ENCODE measurements at regions not wholly inside any gene's neighbourhood (a gene's known extent, or its start where the extent isn't known, plus 50 kb on each side); places are given as distances from the start of the nearest gene placed in this dataset.

DNA sequence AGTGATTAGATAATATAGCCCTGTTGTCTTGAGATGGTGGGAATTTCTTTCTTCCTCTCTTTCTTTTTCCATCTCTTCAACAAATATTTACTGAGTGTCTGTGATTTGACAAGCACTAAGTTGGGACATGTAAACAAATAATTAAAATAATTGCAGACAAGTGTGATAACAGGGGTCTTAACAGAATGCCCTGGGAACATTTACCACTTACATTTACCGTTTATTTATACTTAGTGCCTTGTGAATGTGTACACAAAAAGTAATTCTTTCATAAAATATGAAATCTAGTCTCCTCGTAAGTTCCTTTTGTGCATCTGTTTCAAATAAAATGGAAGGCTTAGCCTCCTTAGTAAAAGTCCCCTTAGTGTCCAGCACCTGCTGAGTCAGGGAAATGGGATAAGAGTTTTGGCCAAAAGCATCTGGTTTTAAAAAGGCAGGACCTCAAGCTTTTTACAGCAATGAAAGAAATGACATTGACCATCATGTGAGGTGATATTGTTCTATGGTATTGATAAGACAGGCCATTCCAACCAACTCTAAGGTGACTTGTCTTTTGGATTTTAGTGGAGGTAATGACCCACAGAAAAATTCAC lies 188.2 kb downstream of the HS3ST3B1 start:
- H3K4me1 Mint-ChIP-seq (ENCODE audit: low read depth, unreplicated experiment): peaks cover 2% of the 10 kb centered on the region
- TF ChIP-seq, protein P1, sequence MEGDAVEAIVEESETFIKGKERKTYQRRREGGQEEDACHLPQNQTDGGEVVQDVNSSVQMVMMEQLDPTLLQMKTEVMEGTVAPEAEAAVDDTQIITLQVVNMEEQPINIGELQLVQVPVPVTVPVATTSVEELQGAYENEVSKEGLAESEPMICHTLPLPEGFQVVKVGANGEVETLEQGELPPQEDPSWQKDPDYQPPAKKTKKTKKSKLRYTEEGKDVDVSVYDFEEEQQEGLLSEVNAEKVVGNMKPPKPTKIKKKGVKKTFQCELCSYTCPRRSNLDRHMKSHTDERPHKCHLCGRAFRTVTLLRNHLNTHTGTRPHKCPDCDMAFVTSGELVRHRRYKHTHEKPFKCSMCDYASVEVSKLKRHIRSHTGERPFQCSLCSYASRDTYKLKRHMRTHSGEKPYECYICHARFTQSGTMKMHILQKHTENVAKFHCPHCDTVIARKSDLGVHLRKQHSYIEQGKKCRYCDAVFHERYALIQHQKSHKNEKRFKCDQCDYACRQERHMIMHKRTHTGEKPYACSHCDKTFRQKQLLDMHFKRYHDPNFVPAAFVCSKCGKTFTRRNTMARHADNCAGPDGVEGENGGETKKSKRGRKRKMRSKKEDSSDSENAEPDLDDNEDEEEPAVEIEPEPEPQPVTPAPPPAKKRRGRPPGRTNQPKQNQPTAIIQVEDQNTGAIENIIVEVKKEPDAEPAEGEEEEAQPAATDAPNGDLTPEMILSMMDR (IDR thresholded peaks at IDR 0.05; ENCODE audit: partially characterized antibody, unreplicated experiment): no peak
- H3K27ac Mint-ChIP-seq (ENCODE audit: unreplicated experiment): no peak overlapping the region
- no peak overlapping the region for H3K4me3 Mint-ChIP-seq (ENCODE audit: unreplicated experiment)
- H3K27me3 Mint-ChIP-seq (ENCODE audit: unreplicated experiment): no peaks in the 10 kb centered on the region
- DNase-seq: no peak
- H3K36me3 Mint-ChIP-seq (ENCODE audit: unreplicated experiment): no peaks in the 10 kb centered on the region
- peaks cover 2% of the 10 kb centered on the region for H3K9me3 Mint-ChIP-seq (ENCODE audit: unreplicated experiment)

DNA sequence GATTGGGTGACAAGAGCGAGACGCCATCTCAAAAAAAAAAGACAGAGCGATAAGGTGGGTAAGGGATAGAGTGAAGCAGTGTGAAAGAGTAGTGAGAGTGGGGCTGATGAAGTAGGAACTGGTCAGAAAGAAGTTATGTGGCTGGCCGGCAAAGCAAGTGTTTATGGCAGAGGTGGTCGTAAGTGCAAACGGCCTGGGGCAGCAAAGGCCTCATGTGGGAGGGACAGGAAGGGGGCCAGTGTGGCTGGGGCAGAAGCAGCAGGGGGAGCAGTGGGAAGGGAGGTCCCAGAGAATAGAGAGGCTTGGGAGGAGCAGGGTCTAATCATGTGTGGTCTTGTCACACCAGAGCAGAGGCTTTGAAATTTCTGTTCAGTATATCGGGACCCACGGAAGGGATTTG lies 186.2 kb downstream of the HS3ST3B1 start:
- Mint-ChIP-seq H3K36me3 (ENCODE audit: unreplicated experiment) (no peaks in the 10 kb centered on the region), H3K4me3 (ENCODE audit: unreplicated experiment) (no peak overlapping the region), H3K9me3 (ENCODE audit: unreplicated experiment) (peaks cover 2% of the 10 kb centered on the region), H3K4me1 (ENCODE audit: low read depth, unreplicated experiment) (peaks cover 2% of the 10 kb centered on the region), H3K27ac (ENCODE audit: unreplicated experiment) (no peak overlapping the region), H3K27me3 (ENCODE audit: unreplicated experiment) (no peaks in the 10 kb centered on the region)
- no peak for DNase-seq
- TF ChIP-seq, protein P1 (IDR thresholded peaks at IDR 0.05; ENCODE audit: partially characterized antibody, unreplicated experiment): no peak

DNA sequence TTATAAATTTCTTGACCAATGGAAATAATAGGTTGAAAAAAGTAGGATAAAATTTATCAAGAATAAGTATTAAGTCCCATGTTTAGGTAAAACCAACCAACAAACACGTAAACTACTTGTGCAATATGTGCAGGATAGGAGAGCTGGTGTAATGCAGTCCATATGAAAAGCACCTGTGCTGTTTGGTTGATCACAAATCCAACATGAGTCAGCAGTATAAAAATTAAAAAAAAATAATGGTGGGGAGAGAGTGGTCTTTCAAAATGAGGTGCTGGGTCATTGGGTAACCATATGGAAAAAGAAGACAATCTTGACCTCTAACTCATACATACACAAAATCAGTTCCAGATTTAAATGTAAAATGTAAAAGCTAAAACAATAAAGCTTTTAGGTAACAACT lies 181.8 kb downstream of the HS3ST3B1 start:
- Mint-ChIP-seq H3K36me3 (ENCODE audit: unreplicated experiment) (peaks cover 4% of the 10 kb centered on the region), H3K27ac (ENCODE audit: unreplicated experiment) (no peak overlapping the region), H3K27me3 (ENCODE audit: unreplicated experiment) (no peaks in the 10 kb centered on the region), H3K4me3 (ENCODE audit: unreplicated experiment) (no peak overlapping the region), H3K9me3 (ENCODE audit: unreplicated experiment) (peaks cover 3% of the 10 kb centered on the region), H3K4me1 (ENCODE audit: low read depth, unreplicated experiment) (peaks cover 2% of the 10 kb centered on the region)
- no peak for DNase-seq
- TF ChIP-seq, protein P1 (IDR thresholded peaks at IDR 0.05; ENCODE audit: partially characterized antibody, unreplicated experiment): no peak

DNA sequence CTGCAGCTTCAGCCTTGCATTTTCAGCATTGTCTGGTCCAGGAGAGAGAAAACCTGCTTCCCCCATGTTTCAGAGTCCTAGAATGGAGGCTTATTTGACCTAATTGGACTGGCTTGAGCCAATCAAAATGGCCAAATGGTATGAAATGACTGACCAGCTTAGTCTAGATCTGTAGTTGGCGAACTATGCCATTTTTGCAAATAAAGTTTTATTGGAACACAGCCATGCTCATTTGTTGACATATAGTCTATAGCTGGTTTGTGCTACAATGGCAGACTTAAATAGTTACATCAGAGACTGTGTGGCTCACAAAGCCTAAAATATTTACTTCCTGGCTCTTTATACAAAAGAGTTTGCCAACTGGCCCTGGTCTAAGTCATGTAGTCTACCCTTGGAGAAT lies 180.8 kb downstream of the HS3ST3B1 start:
- peaks cover 2% of the 10 kb centered on the region for H3K4me1 Mint-ChIP-seq (ENCODE audit: low read depth, unreplicated experiment)
- no peaks in the 10 kb centered on the region for H3K27me3 Mint-ChIP-seq (ENCODE audit: unreplicated experiment)
- no peak for DNase-seq
- no peak overlapping the region for H3K27ac Mint-ChIP-seq (ENCODE audit: unreplicated experiment)
- peaks cover 1% of the 10 kb centered on the region for H3K9me3 Mint-ChIP-seq (ENCODE audit: unreplicated experiment)
- peaks cover 4% of the 10 kb centered on the region for H3K36me3 Mint-ChIP-seq (ENCODE audit: unreplicated experiment)
- TF ChIP-seq, protein P1 (IDR thresholded peaks at IDR 0.05; ENCODE audit: partially characterized antibody, unreplicated experiment): no peak
- no peak overlapping the region for H3K4me3 Mint-ChIP-seq (ENCODE audit: unreplicated experiment)

DNA sequence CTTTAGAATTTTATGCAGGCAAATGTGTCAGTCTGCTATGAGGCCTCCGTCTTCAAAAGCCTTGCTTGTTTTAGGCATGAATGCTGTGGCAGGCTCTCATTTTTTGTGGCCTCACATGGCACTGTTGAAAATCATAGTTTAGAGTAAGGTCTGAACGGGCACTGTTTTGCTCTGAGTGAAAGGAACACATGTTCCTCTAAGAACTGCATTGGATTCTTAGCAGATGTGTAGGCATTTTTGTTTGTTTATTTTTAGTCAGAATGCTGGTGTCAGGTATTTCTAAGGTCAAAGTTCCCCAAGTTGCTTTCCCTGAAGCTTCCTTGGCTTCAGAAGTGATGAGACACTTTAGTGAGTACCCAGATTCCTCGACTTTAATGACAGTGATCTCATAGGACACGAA lies 173.7 kb downstream of the HS3ST3B1 start:
- TF ChIP-seq, protein P1 (IDR thresholded peaks at IDR 0.05; ENCODE audit: partially characterized antibody, unreplicated experiment): no peak
- no peaks in the 10 kb centered on the region for H3K27me3 Mint-ChIP-seq (ENCODE audit: unreplicated experiment)
- DNase-seq: no peak
- no peak overlapping the region for H3K27ac Mint-ChIP-seq (ENCODE audit: unreplicated experiment)
- H3K9me3 Mint-ChIP-seq (ENCODE audit: unreplicated experiment): peaks cover 3% of the 10 kb centered on the region
- H3K4me1 Mint-ChIP-seq (ENCODE audit: low read depth, unreplicated experiment): no peaks in the 10 kb centered on the region
- H3K36me3 Mint-ChIP-seq (ENCODE audit: unreplicated experiment): peaks cover 4% of the 10 kb centered on the region
- no peak overlapping the region for H3K4me3 Mint-ChIP-seq (ENCODE audit: unreplicated experiment)

All from glutamatergic neuron (in vitro differentiated cells).